Fibroblast of villous mesenchyme (primary cell): ENCODE measurements at regions not wholly inside any gene's neighbourhood (a gene's known extent, or its start where the extent isn't known, plus 50 kb on each side); places are given as distances from the start of the nearest gene placed in this dataset.

Source experiments
- DNase-seq: peaks from one replicate; pipeline ENCODE4 v3.0.0-alpha.2; 2010; ENCODE audit warnings: low read depth
- H3K4me3 ChIP-seq: 2 replicates; pipeline ENCODE4 v1.5.1; 2011; ENCODE audit warnings: low read depth, mild to moderate bottlenecking, low read length
- TF ChIP-seq, protein P1 (sequence below): IDR thresholded peaks from 2 replicates; pipeline ENCODE4 v1.5.1; 2012; ENCODE audit warnings: low read depth, mild to moderate bottlenecking, low read length; ENCODE audit not compliant: insufficient read depth

DNA sequence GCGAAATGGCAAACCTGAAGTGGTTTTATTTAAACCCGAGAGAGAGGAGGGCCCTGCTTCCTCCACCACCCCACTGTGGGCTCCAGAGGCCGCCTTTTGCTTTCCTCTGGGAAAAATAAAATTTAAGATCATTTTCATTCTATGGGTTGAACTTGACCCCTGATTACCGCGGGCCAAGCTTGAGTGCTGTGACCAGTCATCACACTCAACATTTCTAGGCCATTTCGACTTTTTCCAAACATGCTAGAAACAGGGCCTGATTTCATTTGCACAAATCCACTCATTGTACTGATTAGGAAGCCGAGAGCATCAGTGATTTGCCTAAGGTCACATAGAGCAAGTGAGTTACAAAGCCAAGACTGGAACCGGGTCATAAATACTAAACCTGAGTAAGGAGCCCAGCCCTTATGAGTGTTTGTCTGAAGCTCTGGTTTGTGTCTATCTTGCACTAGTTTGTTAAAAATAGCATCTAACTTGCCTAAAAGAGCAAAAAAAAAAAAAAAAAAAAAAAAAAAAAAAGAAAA is 179.7 kb downstream of the DLL1 start:
- no peak overlapping the region for H3K4me3 ChIP-seq
- no peak for DNase-seq
- TF ChIP-seq, protein P1, sequence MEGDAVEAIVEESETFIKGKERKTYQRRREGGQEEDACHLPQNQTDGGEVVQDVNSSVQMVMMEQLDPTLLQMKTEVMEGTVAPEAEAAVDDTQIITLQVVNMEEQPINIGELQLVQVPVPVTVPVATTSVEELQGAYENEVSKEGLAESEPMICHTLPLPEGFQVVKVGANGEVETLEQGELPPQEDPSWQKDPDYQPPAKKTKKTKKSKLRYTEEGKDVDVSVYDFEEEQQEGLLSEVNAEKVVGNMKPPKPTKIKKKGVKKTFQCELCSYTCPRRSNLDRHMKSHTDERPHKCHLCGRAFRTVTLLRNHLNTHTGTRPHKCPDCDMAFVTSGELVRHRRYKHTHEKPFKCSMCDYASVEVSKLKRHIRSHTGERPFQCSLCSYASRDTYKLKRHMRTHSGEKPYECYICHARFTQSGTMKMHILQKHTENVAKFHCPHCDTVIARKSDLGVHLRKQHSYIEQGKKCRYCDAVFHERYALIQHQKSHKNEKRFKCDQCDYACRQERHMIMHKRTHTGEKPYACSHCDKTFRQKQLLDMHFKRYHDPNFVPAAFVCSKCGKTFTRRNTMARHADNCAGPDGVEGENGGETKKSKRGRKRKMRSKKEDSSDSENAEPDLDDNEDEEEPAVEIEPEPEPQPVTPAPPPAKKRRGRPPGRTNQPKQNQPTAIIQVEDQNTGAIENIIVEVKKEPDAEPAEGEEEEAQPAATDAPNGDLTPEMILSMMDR: no peak

DNA sequence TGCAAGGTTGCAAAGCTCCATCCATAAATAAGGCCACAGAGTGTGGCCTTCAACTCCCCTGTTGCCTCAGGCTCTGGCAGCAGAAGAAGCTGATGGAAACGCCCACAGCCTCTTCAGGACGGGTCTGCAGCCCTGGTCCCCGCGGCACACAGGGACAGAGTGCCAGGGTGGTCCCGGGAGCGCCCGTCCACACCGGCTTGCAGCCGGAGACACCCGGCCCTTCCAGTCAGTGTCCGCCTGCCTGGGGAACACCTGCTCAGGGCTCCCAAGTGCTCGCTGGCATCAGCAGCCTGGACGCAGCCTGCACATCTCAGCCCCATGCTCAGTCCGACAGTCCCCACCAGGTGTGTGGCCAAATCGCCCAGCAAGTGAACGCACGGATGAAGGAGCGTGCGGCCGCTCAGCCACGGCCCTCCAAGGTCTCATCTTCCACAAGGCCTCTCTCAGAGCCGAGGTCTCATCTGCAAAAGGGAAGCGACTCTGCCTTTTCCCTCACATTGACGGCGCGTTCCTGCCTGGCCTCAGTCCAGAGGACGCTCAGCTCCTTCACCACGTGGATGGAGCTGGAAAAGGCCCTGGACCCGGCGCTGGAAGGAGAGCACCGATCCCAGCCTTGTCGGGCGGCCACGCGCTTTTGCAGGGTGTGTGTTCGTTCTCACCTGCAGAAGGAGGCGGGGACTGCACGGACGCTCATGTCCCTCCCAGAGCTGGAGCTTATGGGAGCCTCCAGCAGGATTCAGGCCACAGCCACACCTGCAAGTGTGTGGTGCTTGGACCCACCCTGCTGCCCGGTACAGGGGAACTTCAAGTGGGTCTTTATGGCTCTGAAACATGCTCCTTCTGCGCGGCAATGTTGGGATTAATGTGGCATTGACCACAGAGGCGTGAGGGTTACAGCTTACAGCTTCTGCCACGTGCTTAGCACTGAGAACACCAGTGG is 180.4 kb downstream of the DLL1 start:
- TF ChIP-seq, protein P1: no peak
- no peak overlapping the region for H3K4me3 ChIP-seq
- DNase-seq: no peak

DNA sequence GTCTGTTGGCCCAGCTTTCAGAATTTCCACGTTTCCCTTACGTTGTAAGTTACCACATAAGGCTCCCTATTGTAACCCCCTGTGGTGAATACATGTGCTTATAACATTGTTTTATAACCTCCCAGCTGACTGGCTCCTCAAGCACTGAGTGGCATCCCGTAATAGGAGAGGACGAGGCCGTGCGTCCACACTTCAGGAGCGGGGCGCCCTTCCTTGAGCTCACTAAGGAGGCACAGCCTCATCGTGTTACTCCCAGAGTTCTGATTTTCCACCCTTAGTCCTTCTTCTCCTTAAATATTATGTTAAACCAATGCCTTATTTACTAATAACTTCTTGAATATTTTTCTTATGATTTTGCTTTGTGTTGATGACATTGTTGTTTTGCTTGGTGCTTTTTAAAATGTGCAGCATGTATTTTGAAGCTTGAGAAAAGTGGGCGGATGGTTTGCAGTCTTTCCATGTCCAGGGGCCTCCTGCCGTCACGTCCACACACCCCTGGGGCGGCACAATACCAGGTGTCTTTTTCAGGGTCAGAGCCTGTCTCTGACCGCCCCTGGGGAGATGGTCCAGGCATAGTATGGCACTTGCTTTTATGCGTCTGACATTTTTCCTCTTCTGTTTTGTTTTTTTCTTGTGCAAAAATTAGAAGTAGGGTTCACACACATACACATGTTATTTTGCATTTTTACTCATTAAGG is 181.8 kb downstream of the DLL1 start:
- H3K4me3 ChIP-seq: no peak overlapping the region
- TF ChIP-seq, protein P1: no peak
- no peak for DNase-seq

DNA sequence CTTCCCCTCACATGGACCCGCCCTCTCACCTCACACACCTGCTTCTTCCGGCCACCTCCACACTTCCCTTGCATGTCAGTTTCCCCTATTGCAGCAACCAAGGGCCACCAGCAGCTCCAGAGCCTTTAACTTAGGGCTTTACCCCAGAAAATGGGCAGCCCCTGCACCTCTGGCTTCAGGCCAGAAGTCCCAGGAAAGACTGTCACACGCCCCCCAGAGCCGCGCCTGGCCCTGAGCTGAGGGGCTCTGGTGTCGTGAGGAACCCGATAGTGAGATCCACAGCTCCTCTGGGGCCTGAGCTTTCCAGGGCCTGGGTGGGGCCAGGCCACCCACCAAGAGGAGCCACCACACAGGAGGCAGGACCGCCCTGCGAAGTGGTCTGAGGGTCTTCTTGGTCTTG is 182.4 kb downstream of the DLL1 start:
- DNase-seq: no peak
- no peak overlapping the region for H3K4me3 ChIP-seq
- TF ChIP-seq, protein P1: no peak

DNA sequence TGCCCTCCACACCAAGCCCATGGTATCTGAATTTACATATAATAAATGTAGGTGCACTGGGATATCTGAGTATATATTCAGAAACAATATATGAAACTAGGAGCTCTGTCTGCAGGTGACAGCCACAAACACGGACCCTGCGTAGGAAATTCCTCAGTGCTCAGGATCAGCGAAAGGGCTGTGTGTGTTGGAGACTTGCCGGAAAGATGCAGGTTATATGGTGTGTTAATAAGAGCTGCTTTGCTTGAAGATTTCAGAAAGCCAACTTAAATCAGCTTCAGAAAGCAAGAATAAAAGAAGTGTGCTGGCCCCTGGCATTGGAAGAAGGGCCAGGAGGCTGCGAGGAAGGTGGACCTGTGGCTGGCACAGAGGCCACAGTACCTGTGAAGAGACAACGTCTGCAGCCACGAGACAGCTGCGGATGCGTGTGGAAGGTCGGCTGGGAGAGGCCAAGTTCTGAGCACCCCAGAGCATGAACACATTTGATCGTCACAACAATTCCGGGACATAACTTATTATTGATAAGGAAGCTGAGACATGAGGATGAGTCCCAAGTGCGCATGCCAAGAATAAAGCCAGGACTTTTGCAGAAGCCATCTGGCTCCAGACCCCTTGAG is 183.2 kb downstream of the DLL1 start:
- H3K4me3 ChIP-seq: no peak overlapping the region
- no peak for DNase-seq
- TF ChIP-seq, protein P1: no peak

DNA sequence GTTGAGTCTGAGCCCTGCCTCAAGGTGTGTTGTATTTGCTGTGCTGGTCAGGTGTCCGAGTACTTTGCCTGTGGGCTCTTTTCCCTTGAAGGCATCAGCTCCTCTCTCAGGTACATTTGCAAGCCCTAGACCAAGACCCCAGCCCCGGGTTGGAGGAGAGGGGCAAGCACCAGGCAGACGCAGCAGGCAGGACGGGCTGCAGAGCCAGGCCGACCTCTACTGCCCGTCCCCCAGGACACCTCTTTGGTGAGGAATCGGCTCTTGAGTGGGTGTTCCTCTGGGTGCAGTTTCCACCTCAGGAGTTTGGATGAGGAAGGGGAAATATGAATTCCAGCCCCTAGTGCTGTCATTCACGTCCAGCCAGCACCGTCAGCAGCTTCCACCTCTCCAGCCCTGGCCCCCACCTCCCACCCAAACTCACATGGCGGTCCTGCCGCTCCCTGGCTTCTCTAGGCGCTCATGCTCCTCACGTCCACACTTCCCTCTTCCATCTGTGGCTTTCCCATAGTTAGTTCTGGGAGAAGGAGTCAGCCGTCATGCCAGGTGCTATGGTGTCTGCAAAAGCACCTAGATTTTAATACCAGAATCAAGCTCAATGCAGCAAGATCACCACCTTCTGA is 183.9 kb downstream of the DLL1 start:
- TF ChIP-seq, protein P1: no peak
- DNase-seq: no peak
- no peak overlapping the region for H3K4me3 ChIP-seq
